H9 (cell line): ENCODE measurements at regions not wholly inside any gene's neighbourhood (a gene's known extent, or its start where the extent isn't known, plus 50 kb on each side); places are given as distances from the start of the nearest gene placed in this dataset.

ENCODE experiments used
- DNase-seq: peaks from one replicate; pipeline ENCODE4 v3.0.0-alpha.2; 2017
- H2AFZ ChIP-seq: one replicate; pipeline ENCODE4 v1.6.1; 2013; ENCODE audit warnings: mild to moderate bottlenecking, low read length, control low read depth, moderate library complexity
- H2AK5ac ChIP-seq: 2 replicates; pipeline ENCODE4 v1.6.1; 2013; ENCODE audit warnings: low read length, control low read depth, mixed read lengths; ENCODE audit not compliant: insufficient read length
- H2BK120ac ChIP-seq: one replicate; pipeline ENCODE4 v1.6.1; 2013; ENCODE audit warnings: low read depth, mild to moderate bottlenecking, low read length, control low read depth, inconsistent platforms; ENCODE audit not compliant: poor library complexity, severe bottlenecking
- H2BK12ac ChIP-seq: 2 replicates; pipeline ENCODE4 v1.6.1; 2013; ENCODE audit warnings: low read length, control low read depth, mixed read lengths, low read depth; ENCODE audit not compliant: insufficient read length
- H2BK15ac ChIP-seq: 2 replicates; pipeline ENCODE4 v1.6.1; 2013; ENCODE audit warnings: low read depth, low read length, control low read depth
- H2BK20ac ChIP-seq: one replicate; pipeline ENCODE4 v1.6.1; 2013; ENCODE audit warnings: low read depth, mild to moderate bottlenecking, low read length, control low read depth, inconsistent platforms; ENCODE audit not compliant: poor library complexity, severe bottlenecking
- H2BK5ac ChIP-seq: 2 replicates; pipeline ENCODE4 v1.6.1; 2013; ENCODE audit warnings: low read length, control low read depth, mixed read lengths; ENCODE audit not compliant: insufficient read length
- H3K14ac ChIP-seq: 2 replicates; pipeline ENCODE4 v1.6.1; 2013; ENCODE audit warnings: low read length, control low read depth; ENCODE audit not compliant: insufficient read depth
- H3K18ac ChIP-seq: 2 replicates; pipeline ENCODE4 v1.6.1; 2013; ENCODE audit warnings: low read depth, mild to moderate bottlenecking, mixed read lengths, low read length, control low read depth; ENCODE audit not compliant: insufficient read length
- H3K23ac ChIP-seq: 2 replicates; pipeline ENCODE4 v1.6.1; 2013; ENCODE audit warnings: low read length, control low read depth, mixed read lengths, low read depth; ENCODE audit not compliant: insufficient read length
- H3K23me2 ChIP-seq: 2 replicates; pipeline ENCODE4 v1.6.1; 2013; ENCODE audit warnings: low read depth, mild to moderate bottlenecking, mixed read lengths, low read length, control low read depth; ENCODE audit not compliant: insufficient read length, poor library complexity, severe bottlenecking
- H3K27ac ChIP-seq: 2 replicates; pipeline ENCODE4 v1.5.1; 2013; ENCODE audit warnings: low read length, control low read depth, mixed read lengths, low read depth; ENCODE audit not compliant: insufficient read length
- H3K27me3 ChIP-seq: 2 replicates; pipeline ENCODE4 v1.6.1; 2013; ENCODE audit warnings: low read length, control low read depth, inconsistent platforms; ENCODE audit not compliant: insufficient read depth
- H3K4ac ChIP-seq: 2 replicates; pipeline ENCODE4 v1.6.1; 2013; ENCODE audit warnings: low read depth, mild to moderate bottlenecking, control low read depth, inconsistent platforms, low read length, moderate library complexity
- H3K4me1 ChIP-seq: 2 replicates; pipeline ENCODE4 v1.6.1; 2013; ENCODE audit warnings: low read length, control low read depth, inconsistent platforms; ENCODE audit not compliant: insufficient read depth
- H3K4me2 ChIP-seq: 2 replicates; pipeline ENCODE4 v1.6.1; 2013; ENCODE audit warnings: low read length, control low read depth, mixed read lengths; ENCODE audit not compliant: insufficient read length, insufficient read depth
- H3K56ac ChIP-seq: 2 replicates; pipeline ENCODE4 v1.6.1; 2013; ENCODE audit warnings: low read depth, mild to moderate bottlenecking, mixed read lengths, low read length, control low read depth; ENCODE audit not compliant: insufficient read length
- H3K79me1 ChIP-seq: 2 replicates; pipeline ENCODE4 v1.6.1; 2013; ENCODE audit warnings: low read depth, mild to moderate bottlenecking, moderate library complexity, low read length, control low read depth, inconsistent platforms; ENCODE audit not compliant: insufficient read depth, poor library complexity, severe bottlenecking
- H3K79me2 ChIP-seq: 2 replicates; pipeline ENCODE4 v1.6.1; 2013; ENCODE audit warnings: low read length, control low read depth, inconsistent platforms; ENCODE audit not compliant: insufficient read depth
- H3K9ac ChIP-seq: 2 replicates; pipeline ENCODE4 v1.6.1; 2013; ENCODE audit warnings: low read length, control low read depth, mixed read lengths; ENCODE audit not compliant: insufficient read length; ENCODE audit errors: extremely low read depth
- H3K9me3 ChIP-seq: one replicate; pipeline ENCODE4 v1.6.1; 2013; ENCODE audit warnings: low read depth, low read length, inconsistent platforms; ENCODE audit not compliant: control insufficient read depth
- H3T11ph ChIP-seq: one replicate; pipeline ENCODE4 v1.6.1; 2013; ENCODE audit warnings: mild to moderate bottlenecking, low read length, control low read depth, inconsistent platforms
- H4K20me1 ChIP-seq: one replicate; pipeline ENCODE4 v1.6.1; 2013; ENCODE audit not compliant: control insufficient read depth, insufficient read length, insufficient read depth
- H4K5ac ChIP-seq: 2 replicates; pipeline ENCODE4 v1.6.1; 2013; ENCODE audit warnings: low read depth, mild to moderate bottlenecking, mixed read lengths, low read length, control low read depth; ENCODE audit not compliant: insufficient read length
- H4K8ac ChIP-seq: replicated peaks from 2 replicates; pipeline ENCODE4 v1.6.1; 2013; ENCODE audit warnings: low read length, control low read depth, mixed read lengths, low read depth; ENCODE audit not compliant: insufficient read length
- H4K91ac ChIP-seq: 2 replicates; pipeline ENCODE4 v1.6.1; 2013; ENCODE audit warnings: low read depth, mild to moderate bottlenecking, moderate library complexity, mixed read lengths, low read length, control low read depth; ENCODE audit not compliant: insufficient read length
- H3K27ac Mint-ChIP-seq, 3 experiments: 2 replicates in 2 of 3; 3 replicates in 1 of 3; pipeline ENCODE4 v1.8.0; 2020 to 2021; ENCODE audit warnings: mixed read lengths in 3 of 3, mild to moderate bottlenecking in 1 of 3, moderate library complexity in 1 of 3
- H3K27me3 Mint-ChIP-seq: 2 replicates; pipeline ENCODE4 v1.8.0; 2021; ENCODE audit warnings: low read depth, mild to moderate bottlenecking, moderate library complexity, mixed read lengths
- H3K36me3 Mint-ChIP-seq, 3 experiments: 2 replicates in 2 of 3; 3 replicates in 1 of 3; pipeline ENCODE4 v1.8.0; 2020 to 2021; ENCODE audit warnings: low read depth in 3 of 3, mixed read lengths in 3 of 3; ENCODE audit not compliant: insufficient read depth in 1 of 3
- H3K4me1 Mint-ChIP-seq, 2 experiments: 2 replicates each; pipeline ENCODE4 v1.8.0; 2020; ENCODE audit warnings: mixed read lengths in 2 of 2
- H3K4me3 Mint-ChIP-seq, 2 experiments: 2 replicates in 1 of 2; 3 replicates in 1 of 2; pipeline ENCODE4 v1.8.0; 2020 to 2021; ENCODE audit warnings: mild to moderate bottlenecking in 2 of 2, mixed read lengths in 2 of 2, moderate library complexity in 1 of 2
- H3K9me3 Mint-ChIP-seq, 2 experiments: 2 replicates in 1 of 2; 3 replicates in 1 of 2; pipeline ENCODE4 v1.8.0; 2020; ENCODE audit warnings: mild to moderate bottlenecking in 2 of 2, mixed read lengths in 2 of 2, moderate library complexity in 1 of 2
- TF ChIP-seq, protein P1 (sequence below): fragments of 200-600 bp; sonication (generic); conservative IDR thresholded peaks from 3 replicates; pipeline ENCODE4 v1.8.0; 2021; ENCODE audit warnings: antibody characterized with exemption, mild to moderate bottlenecking

- Histone ChIP-seq H3K4ac (no peak overlapping the region), H4K5ac (no peak overlapping the region), H2BK20ac (no peak overlapping the region), H3K4me2 (no peak overlapping the region), H3K79me1 (no peaks in the 10 kb centered on the region), H2BK120ac (no peak overlapping the region), H3K4me1 (no peaks in the 10 kb centered on the region), H2BK5ac (no peak overlapping the region), H3K27me3 (no peaks in the 10 kb centered on the region), H3K23ac (no peak overlapping the region), H4K91ac (no peak overlapping the region), H4K20me1 (no peaks in the 10 kb centered on the region), H3K9ac (no peak overlapping the region), H2BK12ac (no peak overlapping the region), H2AFZ (no peak overlapping the region), H3K23me2 (no peaks in the 10 kb centered on the region), H3K9me3 (no peaks in the 10 kb centered on the region), H2BK15ac (no peak overlapping the region), H3K79me2 (no peaks in the 10 kb centered on the region), H3K56ac (no peak overlapping the region), H4K8ac (no peak overlapping the region), H3T11ph (no peak overlapping the region), H3K27ac (no peak overlapping the region), H3K14ac (no peak overlapping the region), H3K18ac (no peak overlapping the region), H2AK5ac (no peak overlapping the region)
- no peak for DNase-seq
- H3K27ac Mint-ChIP-seq, result peak overlapping the region in 1 of 3 experiments; percentile 72; a peak in 1 of 7 replicates
- no peak overlapping the region for H3K4me3 Mint-ChIP-seq
- TF ChIP-seq, protein P1, sequence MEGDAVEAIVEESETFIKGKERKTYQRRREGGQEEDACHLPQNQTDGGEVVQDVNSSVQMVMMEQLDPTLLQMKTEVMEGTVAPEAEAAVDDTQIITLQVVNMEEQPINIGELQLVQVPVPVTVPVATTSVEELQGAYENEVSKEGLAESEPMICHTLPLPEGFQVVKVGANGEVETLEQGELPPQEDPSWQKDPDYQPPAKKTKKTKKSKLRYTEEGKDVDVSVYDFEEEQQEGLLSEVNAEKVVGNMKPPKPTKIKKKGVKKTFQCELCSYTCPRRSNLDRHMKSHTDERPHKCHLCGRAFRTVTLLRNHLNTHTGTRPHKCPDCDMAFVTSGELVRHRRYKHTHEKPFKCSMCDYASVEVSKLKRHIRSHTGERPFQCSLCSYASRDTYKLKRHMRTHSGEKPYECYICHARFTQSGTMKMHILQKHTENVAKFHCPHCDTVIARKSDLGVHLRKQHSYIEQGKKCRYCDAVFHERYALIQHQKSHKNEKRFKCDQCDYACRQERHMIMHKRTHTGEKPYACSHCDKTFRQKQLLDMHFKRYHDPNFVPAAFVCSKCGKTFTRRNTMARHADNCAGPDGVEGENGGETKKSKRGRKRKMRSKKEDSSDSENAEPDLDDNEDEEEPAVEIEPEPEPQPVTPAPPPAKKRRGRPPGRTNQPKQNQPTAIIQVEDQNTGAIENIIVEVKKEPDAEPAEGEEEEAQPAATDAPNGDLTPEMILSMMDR, result no peak
- no peaks in the 10 kb centered on the region for H3K4me1 Mint-ChIP-seq
- H3K36me3 Mint-ChIP-seq, result no peaks in the 10 kb centered on the region
- H3K9me3 Mint-ChIP-seq, result no peaks in the 10 kb centered on the region
- H3K27me3 Mint-ChIP-seq, result no peaks in the 10 kb centered on the region; the same call in 1 of the 2 replicates
These were observed 81.4 kb upstream of the CRBN start for GRCh38 chr3:3260870-3261269.
